GM23338 (cell line): ENCODE measurements at regions not wholly inside any gene's neighbourhood (a gene's known extent, or its start where the extent isn't known, plus 50 kb on each side); places are given as distances from the start of the nearest gene placed in this dataset.

ENCODE experiments used
- ATAC-seq: fragments of 200-7000 bp; cut with Tn5 transposase; 3 replicates; pipeline ENCODE4 v1.9.1; 2020
- DNase-seq: peaks from one replicate; pipeline ENCODE4 v3.0.0-alpha.2; 2015; ENCODE audit warnings: low spot score
- H2AFZ ChIP-seq: fragments of 200-600 bp; sonication (generic); 2 replicates; pipeline ENCODE4 v1.8.0; 2016; ENCODE audit warnings: antibody characterized with exemption, mild to moderate bottlenecking, moderate library complexity
- H3F3A ChIP-seq: fragments of 200-600 bp; sonication (generic); replicated peaks from 2 replicates; pipeline ENCODE4 v1.8.0; 2017; ENCODE audit warnings: antibody characterized with exemption, mixed run types, low read depth
- H3K27ac ChIP-seq: fragments of 200-600 bp; sonication (generic); 2 replicates; pipeline ENCODE4 v1.6.1; 2016; ENCODE audit warnings: low read depth
- H3K27me3 ChIP-seq: fragments of 200-600 bp; sonication (generic); 2 replicates; pipeline ENCODE4 v1.8.0; 2016; ENCODE audit warnings: mild to moderate bottlenecking, mixed run types, moderate library complexity; ENCODE audit not compliant: insufficient read depth
- H3K36me3 ChIP-seq: fragments of 200-600 bp; sonication (generic); 2 replicates; pipeline ENCODE4 v1.8.0; 2016; ENCODE audit warnings: mild to moderate bottlenecking; ENCODE audit not compliant: insufficient read depth
- H3K4me1 ChIP-seq: fragments of 200-600 bp; sonication (generic); 2 replicates; pipeline ENCODE4 v1.8.0; 2016; ENCODE audit warnings: mild to moderate bottlenecking, moderate library complexity; ENCODE audit not compliant: insufficient read depth
- H3K4me2 ChIP-seq: fragments of 200-600 bp; sonication (generic); 2 replicates; pipeline ENCODE4 v1.7.1; 2017; ENCODE audit warnings: mixed run types
- H3K4me3 ChIP-seq: fragments of 200-600 bp; sonication (generic); 2 replicates; pipeline ENCODE4 v1.6.1; 2016; ENCODE audit warnings: mixed run types
- H3K79me2 ChIP-seq: fragments of 200-600 bp; sonication (generic); replicated peaks from 2 replicates; pipeline ENCODE4 v1.8.0; 2017; ENCODE audit warnings: mild to moderate bottlenecking; ENCODE audit not compliant: insufficient read depth
- H3K9me2 ChIP-seq: fragments of 200-600 bp; sonication (generic); 2 replicates; pipeline ENCODE4 v1.8.0; 2017; ENCODE audit not compliant: insufficient read depth
- H4K20me1 ChIP-seq: fragments of 200-600 bp; sonication (generic); replicated peaks from 2 replicates; pipeline ENCODE4 v1.8.0; 2017; ENCODE audit warnings: mild to moderate bottlenecking; ENCODE audit not compliant: insufficient read depth
- H3K27ac Mint-ChIP-seq: 2 replicates; pipeline ENCODE4 v1.8.0; 2020; ENCODE audit warnings: inconsistent platforms, mild to moderate bottlenecking, moderate library complexity, mixed read lengths
- H3K27me3 Mint-ChIP-seq: 3 replicates; pipeline ENCODE4 v1.8.0; 2022; ENCODE audit warnings: low read depth, mild to moderate bottlenecking, moderate library complexity, mixed read lengths, inconsistent platforms; ENCODE audit not compliant: insufficient read depth, poor library complexity
- H3K36me3 Mint-ChIP-seq: 3 replicates; pipeline ENCODE4 v1.8.0; 2021; ENCODE audit warnings: low read depth, mild to moderate bottlenecking, inconsistent platforms, moderate library complexity, mixed read lengths
- H3K4me1 Mint-ChIP-seq: 3 replicates; pipeline ENCODE4 v1.8.0; 2020; ENCODE audit warnings: mild to moderate bottlenecking, inconsistent platforms, mixed read lengths
- H3K4me3 Mint-ChIP-seq: 3 replicates; pipeline ENCODE4 v1.8.0; 2021; ENCODE audit warnings: moderate library complexity, mild to moderate bottlenecking, inconsistent platforms, mixed read lengths
- H3K9me3 Mint-ChIP-seq: 3 replicates; pipeline ENCODE4 v1.8.0; 2020; ENCODE audit warnings: moderate library complexity, mild to moderate bottlenecking, inconsistent platforms, mixed read lengths
- CREB1 ChIP-seq: fragments of 250-450 bp; sonication (Bioruptor Pico); IDR thresholded peaks from 2 replicates; pipeline ENCODE4 v1.5.0; 2020; ENCODE audit warnings: low read depth, mild to moderate bottlenecking, moderate library complexity
- EZH2 ChIP-seq: fragments of 200-600 bp; sonication (generic); IDR thresholded peaks from one replicate; pipeline ENCODE4 v1.8.0; 2017; ENCODE audit warnings: antibody characterized with exemption, mild to moderate bottlenecking, low read depth; ENCODE audit not compliant: unreplicated experiment
- EZH2phosphoT487 ChIP-seq: fragments of 200-600 bp; sonication (generic); IDR thresholded peaks from one replicate; pipeline ENCODE4 v1.8.1; 2018; ENCODE audit warnings: antibody characterized with exemption; ENCODE audit not compliant: unreplicated experiment
- JUNB ChIP-seq: IDR thresholded peaks from one replicate; pipeline ENCODE4 v1.6.1; 2016; ENCODE audit warnings: antibody characterized with exemption; ENCODE audit not compliant: unreplicated experiment
- NANOG ChIP-seq: IDR thresholded peaks from 2 replicates; pipeline ENCODE4 v1.6.1; 2016; ENCODE audit warnings: antibody characterized with exemption, borderline replicate concordance
- POLR2AphosphoS5 ChIP-seq: IDR thresholded peaks from 2 replicates; pipeline ENCODE4 v1.6.1; 2016; ENCODE audit warnings: antibody characterized with exemption, low read depth
- STAT1 ChIP-seq: IDR thresholded peaks from one replicate; pipeline ENCODE4 v1.6.1; 2016; ENCODE audit warnings: antibody characterized with exemption; ENCODE audit not compliant: unreplicated experiment
- ZNF114 ChIP-seq: fragments of 250-450 bp; sonication (Bioruptor Pico); IDR thresholded peaks from 2 replicates; pipeline ENCODE4 v1.5.0; 2020; ENCODE audit warnings: mild to moderate bottlenecking, moderate library complexity
- ZNF331 ChIP-seq: fragments of 250-450 bp; sonication (Bioruptor Pico); IDR thresholded peaks from 2 replicates; pipeline ENCODE4 v1.5.0; 2020; ENCODE audit warnings: low read depth, mild to moderate bottlenecking, moderate library complexity
- TF ChIP-seq, protein P1 (sequence below): IDR thresholded peaks from one replicate; pipeline ENCODE4 v1.6.1; 2018; ENCODE audit warnings: antibody characterized with exemption; ENCODE audit not compliant: unreplicated experiment
- TF ChIP-seq, protein P2 (sequence below): IDR thresholded peaks from 2 replicates; pipeline ENCODE4 v1.6.1; 2016; ENCODE audit warnings: antibody characterized with exemption
- TF ChIP-seq, protein P3 (sequence below): fragments of 250-450 bp; sonication (Bioruptor Pico); IDR thresholded peaks from 2 replicates; pipeline ENCODE4 v1.5.0; 2020; ENCODE audit warnings: mild to moderate bottlenecking, moderate library complexity
- TF ChIP-seq, protein P4 (sequence below), 2 experiments: fragments of 200-600 bp in 1 of 2; sonication (generic) in 1 of 2; conservative IDR thresholded peaks; 2 replicates each; pipeline versions ENCODE4 v1.5.1 to v1.6.1; 2016 to 2017; ENCODE audit warnings: antibody characterized with exemption in 2 of 2, low read depth in 2 of 2, mild to moderate bottlenecking in 2 of 2, moderate library complexity in 1 of 2

DNA sequence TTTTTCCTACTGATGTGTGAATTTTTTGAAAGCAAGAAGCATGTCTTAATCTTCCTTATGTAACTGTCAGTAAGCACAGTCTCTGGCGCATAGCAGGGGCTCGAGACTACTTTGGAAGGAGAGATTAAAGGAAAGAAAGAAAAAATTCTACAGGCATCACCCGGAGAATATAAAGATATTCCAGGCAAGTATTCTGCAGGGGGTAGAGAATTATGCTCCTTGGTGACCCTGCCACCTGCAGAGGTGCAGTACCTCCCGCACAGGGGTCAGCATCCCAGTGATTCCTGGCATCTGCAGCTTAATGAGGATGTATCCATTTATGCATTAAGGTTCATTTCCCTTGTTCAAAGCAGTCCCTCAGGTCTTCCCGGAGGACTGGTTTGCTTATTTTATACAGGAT is 87.6 kb upstream of the WLS start:
- Histone ChIP-seq H3K4me2 (no peak overlapping the region), H3K4me3 (no peak overlapping the region), H3K79me2 (no peaks in the 10 kb centered on the region), H2AFZ (no peak overlapping the region), H3K27ac (no peak overlapping the region), H3K4me1 (peaks cover 15% of the 10 kb centered on the region), H3K36me3 (no peaks in the 10 kb centered on the region), H3F3A (no peaks in the 10 kb centered on the region), H4K20me1 (no peaks in the 10 kb centered on the region), H3K27me3 (no peaks in the 10 kb centered on the region), H3K9me2 (no peaks in the 10 kb centered on the region)
- ATAC-seq = no peak; the same call in 2 of the 3 replicates
- DNase-seq = peak; percentile 11
- Mint-ChIP-seq H3K27me3 (no peaks in the 10 kb centered on the region), H3K36me3 (no peaks in the 10 kb centered on the region), H3K27ac (no peak overlapping the region), H3K4me3 (no peak overlapping the region), H3K9me3 (no peaks in the 10 kb centered on the region), H3K4me1 (peaks cover 13% of the 10 kb centered on the region)
- TF ChIP-seq ZNF331 (CRISPR knock-in tag) (no peak), EZH2 (no peak), JUNB (no peak), POLR2AphosphoS5 (no peak), CREB1 (CRISPR knock-in tag) (no peak), NANOG (no peak), STAT1 (no peak), EZH2phosphoT487 (no peak), ZNF114 (CRISPR knock-in tag) (no peak)
- TF ChIP-seq, protein P1, sequence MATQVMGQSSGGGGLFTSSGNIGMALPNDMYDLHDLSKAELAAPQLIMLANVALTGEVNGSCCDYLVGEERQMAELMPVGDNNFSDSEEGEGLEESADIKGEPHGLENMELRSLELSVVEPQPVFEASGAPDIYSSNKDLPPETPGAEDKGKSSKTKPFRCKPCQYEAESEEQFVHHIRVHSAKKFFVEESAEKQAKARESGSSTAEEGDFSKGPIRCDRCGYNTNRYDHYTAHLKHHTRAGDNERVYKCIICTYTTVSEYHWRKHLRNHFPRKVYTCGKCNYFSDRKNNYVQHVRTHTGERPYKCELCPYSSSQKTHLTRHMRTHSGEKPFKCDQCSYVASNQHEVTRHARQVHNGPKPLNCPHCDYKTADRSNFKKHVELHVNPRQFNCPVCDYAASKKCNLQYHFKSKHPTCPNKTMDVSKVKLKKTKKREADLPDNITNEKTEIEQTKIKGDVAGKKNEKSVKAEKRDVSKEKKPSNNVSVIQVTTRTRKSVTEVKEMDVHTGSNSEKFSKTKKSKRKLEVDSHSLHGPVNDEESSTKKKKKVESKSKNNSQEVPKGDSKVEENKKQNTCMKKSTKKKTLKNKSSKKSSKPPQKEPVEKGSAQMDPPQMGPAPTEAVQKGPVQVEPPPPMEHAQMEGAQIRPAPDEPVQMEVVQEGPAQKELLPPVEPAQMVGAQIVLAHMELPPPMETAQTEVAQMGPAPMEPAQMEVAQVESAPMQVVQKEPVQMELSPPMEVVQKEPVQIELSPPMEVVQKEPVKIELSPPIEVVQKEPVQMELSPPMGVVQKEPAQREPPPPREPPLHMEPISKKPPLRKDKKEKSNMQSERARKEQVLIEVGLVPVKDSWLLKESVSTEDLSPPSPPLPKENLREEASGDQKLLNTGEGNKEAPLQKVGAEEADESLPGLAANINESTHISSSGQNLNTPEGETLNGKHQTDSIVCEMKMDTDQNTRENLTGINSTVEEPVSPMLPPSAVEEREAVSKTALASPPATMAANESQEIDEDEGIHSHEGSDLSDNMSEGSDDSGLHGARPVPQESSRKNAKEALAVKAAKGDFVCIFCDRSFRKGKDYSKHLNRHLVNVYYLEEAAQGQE = no peak
- TF ChIP-seq, protein P2, sequence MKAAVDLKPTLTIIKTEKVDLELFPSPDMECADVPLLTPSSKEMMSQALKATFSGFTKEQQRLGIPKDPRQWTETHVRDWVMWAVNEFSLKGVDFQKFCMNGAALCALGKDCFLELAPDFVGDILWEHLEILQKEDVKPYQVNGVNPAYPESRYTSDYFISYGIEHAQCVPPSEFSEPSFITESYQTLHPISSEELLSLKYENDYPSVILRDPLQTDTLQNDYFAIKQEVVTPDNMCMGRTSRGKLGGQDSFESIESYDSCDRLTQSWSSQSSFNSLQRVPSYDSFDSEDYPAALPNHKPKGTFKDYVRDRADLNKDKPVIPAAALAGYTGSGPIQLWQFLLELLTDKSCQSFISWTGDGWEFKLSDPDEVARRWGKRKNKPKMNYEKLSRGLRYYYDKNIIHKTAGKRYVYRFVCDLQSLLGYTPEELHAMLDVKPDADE = no peak
- TF ChIP-seq, protein P3, sequence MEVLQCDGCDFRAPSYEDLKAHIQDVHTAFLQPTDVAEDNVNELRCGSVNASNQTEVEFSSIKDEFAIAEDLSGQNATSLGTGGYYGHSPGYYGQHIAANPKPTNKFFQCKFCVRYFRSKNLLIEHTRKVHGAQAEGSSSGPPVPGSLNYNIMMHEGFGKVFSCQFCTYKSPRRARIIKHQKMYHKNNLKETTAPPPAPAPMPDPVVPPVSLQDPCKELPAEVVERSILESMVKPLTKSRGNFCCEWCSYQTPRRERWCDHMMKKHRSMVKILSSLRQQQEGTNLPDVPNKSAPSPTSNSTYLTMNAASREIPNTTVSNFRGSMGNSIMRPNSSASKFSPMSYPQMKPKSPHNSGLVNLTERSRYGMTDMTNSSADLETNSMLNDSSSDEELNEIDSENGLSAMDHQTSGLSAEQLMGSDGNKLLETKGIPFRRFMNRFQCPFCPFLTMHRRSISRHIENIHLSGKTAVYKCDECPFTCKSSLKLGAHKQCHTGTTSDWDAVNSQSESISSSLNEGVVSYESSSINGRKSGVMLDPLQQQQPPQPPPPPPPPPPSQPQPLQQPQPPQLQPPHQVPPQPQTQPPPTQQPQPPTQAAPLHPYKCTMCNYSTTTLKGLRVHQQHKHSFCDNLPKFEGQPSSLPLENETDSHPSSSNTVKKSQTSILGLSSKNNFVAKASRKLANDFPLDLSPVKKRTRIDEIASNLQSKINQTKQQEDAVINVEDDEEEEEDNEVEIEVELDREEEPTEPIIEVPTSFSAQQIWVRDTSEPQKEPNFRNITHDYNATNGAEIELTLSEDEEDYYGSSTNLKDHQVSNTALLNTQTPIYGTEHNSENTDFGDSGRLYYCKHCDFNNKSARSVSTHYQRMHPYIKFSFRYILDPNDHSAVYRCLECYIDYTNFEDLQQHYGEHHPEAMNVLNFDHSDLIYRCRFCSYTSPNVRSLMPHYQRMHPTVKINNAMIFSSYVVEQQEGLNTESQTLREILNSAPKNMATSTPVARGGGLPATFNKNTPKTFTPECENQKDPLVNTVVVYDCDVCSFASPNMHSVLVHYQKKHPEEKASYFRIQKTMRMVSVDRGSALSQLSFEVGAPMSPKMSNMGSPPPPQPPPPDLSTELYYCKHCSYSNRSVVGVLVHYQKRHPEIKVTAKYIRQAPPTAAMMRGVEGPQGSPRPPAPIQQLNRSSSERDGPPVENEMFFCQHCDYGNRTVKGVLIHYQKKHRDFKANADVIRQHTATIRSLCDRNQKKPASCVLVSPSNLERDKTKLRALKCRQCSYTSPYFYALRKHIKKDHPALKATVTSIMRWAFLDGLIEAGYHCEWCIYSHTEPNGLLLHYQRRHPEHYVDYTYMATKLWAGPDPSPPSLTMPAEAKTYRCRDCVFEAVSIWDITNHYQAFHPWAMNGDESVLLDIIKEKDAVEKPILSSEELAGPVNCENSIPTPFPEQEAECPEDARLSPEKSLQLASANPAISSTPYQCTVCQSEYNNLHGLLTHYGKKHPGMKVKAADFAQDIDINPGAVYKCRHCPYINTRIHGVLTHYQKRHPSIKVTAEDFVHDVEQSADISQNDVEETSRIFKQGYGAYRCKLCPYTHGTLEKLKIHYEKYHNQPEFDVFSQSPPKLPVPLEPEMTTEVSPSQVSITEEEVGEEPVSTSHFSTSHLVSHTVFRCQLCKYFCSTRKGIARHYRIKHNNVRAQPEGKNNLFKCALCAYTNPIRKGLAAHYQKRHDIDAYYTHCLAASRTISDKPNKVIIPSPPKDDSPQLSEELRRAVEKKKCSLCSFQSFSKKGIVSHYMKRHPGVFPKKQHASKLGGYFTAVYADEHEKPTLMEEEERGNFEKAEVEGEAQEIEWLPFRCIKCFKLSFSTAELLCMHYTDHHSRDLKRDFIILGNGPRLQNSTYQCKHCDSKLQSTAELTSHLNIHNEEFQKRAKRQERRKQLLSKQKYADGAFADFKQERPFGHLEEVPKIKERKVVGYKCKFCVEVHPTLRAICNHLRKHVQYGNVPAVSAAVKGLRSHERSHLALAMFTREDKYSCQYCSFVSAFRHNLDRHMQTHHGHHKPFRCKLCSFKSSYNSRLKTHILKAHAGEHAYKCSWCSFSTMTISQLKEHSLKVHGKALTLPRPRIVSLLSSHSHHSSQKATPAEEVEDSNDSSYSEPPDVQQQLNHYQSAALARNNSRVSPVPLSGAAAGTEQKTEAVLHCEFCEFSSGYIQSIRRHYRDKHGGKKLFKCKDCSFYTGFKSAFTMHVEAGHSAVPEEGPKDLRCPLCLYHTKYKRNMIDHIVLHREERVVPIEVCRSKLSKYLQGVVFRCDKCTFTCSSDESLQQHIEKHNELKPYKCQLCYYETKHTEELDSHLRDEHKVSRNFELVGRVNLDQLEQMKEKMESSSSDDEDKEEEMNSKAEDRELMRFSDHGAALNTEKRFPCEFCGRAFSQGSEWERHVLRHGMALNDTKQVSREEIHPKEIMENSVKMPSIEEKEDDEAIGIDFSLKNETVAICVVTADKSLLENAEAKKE (CRISPR knock-in tag) = no peak
- TF ChIP-seq, protein P4, sequence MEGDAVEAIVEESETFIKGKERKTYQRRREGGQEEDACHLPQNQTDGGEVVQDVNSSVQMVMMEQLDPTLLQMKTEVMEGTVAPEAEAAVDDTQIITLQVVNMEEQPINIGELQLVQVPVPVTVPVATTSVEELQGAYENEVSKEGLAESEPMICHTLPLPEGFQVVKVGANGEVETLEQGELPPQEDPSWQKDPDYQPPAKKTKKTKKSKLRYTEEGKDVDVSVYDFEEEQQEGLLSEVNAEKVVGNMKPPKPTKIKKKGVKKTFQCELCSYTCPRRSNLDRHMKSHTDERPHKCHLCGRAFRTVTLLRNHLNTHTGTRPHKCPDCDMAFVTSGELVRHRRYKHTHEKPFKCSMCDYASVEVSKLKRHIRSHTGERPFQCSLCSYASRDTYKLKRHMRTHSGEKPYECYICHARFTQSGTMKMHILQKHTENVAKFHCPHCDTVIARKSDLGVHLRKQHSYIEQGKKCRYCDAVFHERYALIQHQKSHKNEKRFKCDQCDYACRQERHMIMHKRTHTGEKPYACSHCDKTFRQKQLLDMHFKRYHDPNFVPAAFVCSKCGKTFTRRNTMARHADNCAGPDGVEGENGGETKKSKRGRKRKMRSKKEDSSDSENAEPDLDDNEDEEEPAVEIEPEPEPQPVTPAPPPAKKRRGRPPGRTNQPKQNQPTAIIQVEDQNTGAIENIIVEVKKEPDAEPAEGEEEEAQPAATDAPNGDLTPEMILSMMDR (conservative IDR thresholded peaks at IDR 0.05; ENCODE audit: low read depth in 2 of 2) = no peak
